ENCODE measurements at regions not wholly inside any gene's neighbourhood (a gene's known extent, or its start where the extent isn't known, plus 50 kb on each side); places are given as distances from the start of the nearest gene placed in this dataset.

- Histone ChIP-seq H2AK5ac (ENCODE audit: low read depth, low read length) (no peak overlapping the region), H4K8ac (ENCODE audit: low read depth, low read length) (no peak overlapping the region), H2BK15ac (ENCODE audit: low read length) (no peak overlapping the region), H3K36me3 (replicated peaks in 1 of 2; ENCODE audit: control insufficient read depth in 2 of 2, insufficient read depth in 2 of 2, low read length in 2 of 2) (no peaks in the 10 kb centered on the region), H3K4me3 (ENCODE audit: low read length in 2 of 2) (no peak overlapping the region), H3K79me1 (ENCODE audit: low read depth, low read length) (no peaks in the 10 kb centered on the region), H2BK5ac (ENCODE audit: low read length) (no peak overlapping the region), H3K9ac (ENCODE audit: low read depth, low read length, poor library complexity) (no peak overlapping the region), H2AFZ (ENCODE audit: low read length) (no peak overlapping the region), H3K14ac (ENCODE audit: low read length) (no peak overlapping the region), H3K9me3 (replicated peaks in 1 of 2; ENCODE audit: control insufficient read depth in 2 of 2, insufficient read depth in 1 of 2, low read depth in 1 of 2, low read length in 2 of 2) (no peaks in the 10 kb centered on the region), H3K4me2 (ENCODE audit: insufficient read depth, low read length, poor library complexity, severe bottlenecking) (no peak overlapping the region), H2BK12ac (ENCODE audit: low read length) (no peak overlapping the region), H4K91ac (ENCODE audit: low read depth, low read length, poor library complexity) (no peak overlapping the region), H3K23ac (ENCODE audit: low read depth, low read length, poor library complexity) (no peak overlapping the region), H3K4me1 (ENCODE audit: control insufficient read depth in 2 of 2, insufficient read depth in 1 of 2, low read depth in 1 of 2, low read length in 2 of 2) (peaks cover 0 to 9% of the 10 kb centered on the region in 2 donors), H3K27me3 (ENCODE audit: control insufficient read depth in 3 of 3, insufficient read depth in 3 of 3, low read depth in 1 of 3, low read length in 3 of 3) (peaks cover 0 to 56% (median 6%) of the 10 kb centered on the region in 3 experiments), H3K27ac (replicated peaks; ENCODE audit: low read length) (no peak overlapping the region), H2BK120ac (ENCODE audit: low read depth, low read length) (no peak overlapping the region), H3K18ac (ENCODE audit: low read length) (no peak overlapping the region), H3K4ac (ENCODE audit: low read length) (no peak overlapping the region)
- no peak for DNase-seq (ENCODE audit: low spot score)
- no CpG with 5 or more reads among the region's 5 CpGs for WGBS, 2 donors (ENCODE audit: extremely low coverage in 2 of 2, insufficient read length in 2 of 2, insufficient replicate concordance in 1 of 2)
These were observed 226.7 kb downstream of the NPHP4 start for GRCh38 chr1:5765483-5765882.

- no CpG with 5 or more reads among the region's 10 CpGs for WGBS, 2 donors (ENCODE audit: extremely low coverage in 2 of 2, insufficient read length in 2 of 2, insufficient replicate concordance in 1 of 2)
- Histone ChIP-seq H3K4ac (ENCODE audit: low read length) (no peak overlapping the region), H3K9me3 (replicated peaks in 1 of 2; ENCODE audit: control insufficient read depth in 2 of 2, insufficient read depth in 1 of 2, low read depth in 1 of 2, low read length in 2 of 2) (no peaks in the 10 kb centered on the region), H2BK12ac (ENCODE audit: low read length) (no peak overlapping the region), H3K27me3 (ENCODE audit: control insufficient read depth in 3 of 3, insufficient read depth in 3 of 3, low read depth in 1 of 3, low read length in 3 of 3) (peaks cover 0 to 52% (median 6%) of the 10 kb centered on the region in 3 experiments), H3K4me2 (ENCODE audit: insufficient read depth, low read length, poor library complexity, severe bottlenecking) (no peak overlapping the region), H3K4me3 (ENCODE audit: low read length in 2 of 2) (no peak overlapping the region), H4K91ac (ENCODE audit: low read depth, low read length, poor library complexity) (no peak overlapping the region), H3K36me3 (replicated peaks in 1 of 2; ENCODE audit: control insufficient read depth in 2 of 2, insufficient read depth in 2 of 2, low read length in 2 of 2) (no peaks in the 10 kb centered on the region), H2BK5ac (ENCODE audit: low read length) (no peak overlapping the region), H3K9ac (ENCODE audit: low read depth, low read length, poor library complexity) (no peak overlapping the region), H3K4me1 (ENCODE audit: control insufficient read depth in 2 of 2, insufficient read depth in 1 of 2, low read depth in 1 of 2, low read length in 2 of 2) (peaks cover 0 to 9% of the 10 kb centered on the region in 2 donors), H3K18ac (ENCODE audit: low read length) (no peak overlapping the region), H2AFZ (ENCODE audit: low read length) (no peak overlapping the region), H3K14ac (ENCODE audit: low read length) (no peak overlapping the region), H3K79me1 (ENCODE audit: low read depth, low read length) (no peaks in the 10 kb centered on the region), H3K27ac (replicated peaks; ENCODE audit: low read length) (no peak overlapping the region), H2BK15ac (ENCODE audit: low read length) (no peak overlapping the region), H4K8ac (ENCODE audit: low read depth, low read length) (no peak overlapping the region), H3K23ac (ENCODE audit: low read depth, low read length, poor library complexity) (no peak overlapping the region), H2AK5ac (ENCODE audit: low read depth, low read length) (no peak overlapping the region), H2BK120ac (ENCODE audit: low read depth, low read length) (no peak overlapping the region)
- no peak for DNase-seq (ENCODE audit: low spot score)
These were observed 227.3 kb downstream of the NPHP4 start for GRCh38 chr1:5764959-5765358.

- no peak overlapping the region for H2BK5ac ChIP-seq (ENCODE audit: low read length)
- H3K9me3 ChIP-seq (replicated peaks in 1 of 2; ENCODE audit: control insufficient read depth in 2 of 2, insufficient read depth in 1 of 2, low read depth in 1 of 2, low read length in 2 of 2) = no peaks in the 10 kb centered on the region
- no peak for DNase-seq (ENCODE audit: low spot score)
- no peak overlapping the region for H4K8ac ChIP-seq (ENCODE audit: low read depth, low read length)
- no peak overlapping the region for H3K14ac ChIP-seq (ENCODE audit: low read length)
- H3K27me3 ChIP-seq (ENCODE audit: control insufficient read depth in 3 of 3, insufficient read depth in 3 of 3, low read depth in 1 of 3, low read length in 3 of 3) = peaks cover 0 to 47% (median 6%) of the 10 kb centered on the region in 3 experiments
- H3K4ac ChIP-seq (ENCODE audit: low read length) = no peak overlapping the region
- H3K4me1 ChIP-seq (ENCODE audit: control insufficient read depth in 2 of 2, insufficient read depth in 1 of 2, low read depth in 1 of 2, low read length in 2 of 2) = peaks cover 0 to 9% of the 10 kb centered on the region in 2 donors
- no peak overlapping the region for H2BK15ac ChIP-seq (ENCODE audit: low read length)
- no peak overlapping the region for H3K4me3 ChIP-seq (ENCODE audit: low read length in 2 of 2)
- H2BK12ac ChIP-seq (ENCODE audit: low read length) = no peak overlapping the region
- no peaks in the 10 kb centered on the region for H3K79me1 ChIP-seq (ENCODE audit: low read depth, low read length)
- H3K23ac ChIP-seq (ENCODE audit: low read depth, low read length, poor library complexity) = no peak overlapping the region
- no peak overlapping the region for H3K4me2 ChIP-seq (ENCODE audit: insufficient read depth, low read length, poor library complexity, severe bottlenecking)
- WGBS, 2 donors (ENCODE audit: extremely low coverage in 2 of 2, insufficient read length in 2 of 2, insufficient replicate concordance in 1 of 2) = no CpG with 5 or more reads among the region's 8 CpGs
- H3K18ac ChIP-seq (ENCODE audit: low read length) = no peak overlapping the region
- no peaks in the 10 kb centered on the region for H3K36me3 ChIP-seq (replicated peaks in 1 of 2; ENCODE audit: control insufficient read depth in 2 of 2, insufficient read depth in 2 of 2, low read length in 2 of 2)
- H2AFZ ChIP-seq (ENCODE audit: low read length) = no peak overlapping the region
- no peak overlapping the region for H2AK5ac ChIP-seq (ENCODE audit: low read depth, low read length)
- no peak overlapping the region for H3K27ac ChIP-seq (replicated peaks; ENCODE audit: low read length)
- H2BK120ac ChIP-seq (ENCODE audit: low read depth, low read length) = no peak overlapping the region
- H4K91ac ChIP-seq (ENCODE audit: low read depth, low read length, poor library complexity) = no peak overlapping the region
- no peak overlapping the region for H3K9ac ChIP-seq (ENCODE audit: low read depth, low read length, poor library complexity)
These were observed 227.8 kb downstream of the NPHP4 start for GRCh38 chr1:5764464-5764863.

- H3K27ac ChIP-seq (replicated peaks; ENCODE audit: low read length) = no peak overlapping the region
- WGBS, 2 donors (ENCODE audit: extremely low coverage in 2 of 2, insufficient read length in 2 of 2, insufficient replicate concordance in 1 of 2) = no CpG with 5 or more reads among the region's 8 CpGs
These were observed 228.4 kb downstream of the NPHP4 start for GRCh38 chr1:5763696-5764370.

More at GRCh38 chr1:5763696-5764370, 228.4 kb downstream of the NPHP4 start:
- Histone ChIP-seq H4K8ac (ENCODE audit: low read depth, low read length) (no peak overlapping the region), H3K14ac (ENCODE audit: low read length) (no peak overlapping the region), H2BK15ac (ENCODE audit: low read length) (no peak overlapping the region), H3K18ac (ENCODE audit: low read length) (peak overlapping the region; percentile 52), H3K4me1 (ENCODE audit: control insufficient read depth in 2 of 2, insufficient read depth in 1 of 2, low read depth in 1 of 2, low read length in 2 of 2) (peaks cover 0 to 9% of the 10 kb centered on the region in 2 donors), H4K91ac (ENCODE audit: low read depth, low read length, poor library complexity) (no peak overlapping the region), H2BK5ac (ENCODE audit: low read length) (no peak overlapping the region), H2BK120ac (ENCODE audit: low read depth, low read length) (no peak overlapping the region), H3K4me3 (ENCODE audit: low read length in 2 of 2) (peak overlapping the region in 1 of 2 donors; percentile 62), H2BK12ac (ENCODE audit: low read length) (no peak overlapping the region), H3K4me2 (ENCODE audit: insufficient read depth, low read length, poor library complexity, severe bottlenecking) (no peak overlapping the region), H2AFZ (ENCODE audit: low read length) (no peak overlapping the region), H3K9ac (ENCODE audit: low read depth, low read length, poor library complexity) (no peak overlapping the region), H3K9me3 (replicated peaks in 1 of 2; ENCODE audit: control insufficient read depth in 2 of 2, insufficient read depth in 1 of 2, low read depth in 1 of 2, low read length in 2 of 2) (no peaks in the 10 kb centered on the region), H3K79me1 (ENCODE audit: low read depth, low read length) (no peaks in the 10 kb centered on the region), H2AK5ac (ENCODE audit: low read depth, low read length) (no peak overlapping the region), H3K4ac (ENCODE audit: low read length) (no peak overlapping the region), H3K23ac (ENCODE audit: low read depth, low read length, poor library complexity) (peak overlapping the region; percentile 47), H3K27me3 (ENCODE audit: control insufficient read depth in 3 of 3, insufficient read depth in 3 of 3, low read depth in 1 of 3, low read length in 3 of 3) (peaks cover 0 to 44% (median 6%) of the 10 kb centered on the region in 3 experiments), H3K36me3 (replicated peaks in 1 of 2; ENCODE audit: control insufficient read depth in 2 of 2, insufficient read depth in 2 of 2, low read length in 2 of 2) (no peaks in the 10 kb centered on the region)
- no peak for DNase-seq (ENCODE audit: low spot score)
